ENCODE measurements at regions not wholly inside any gene's neighbourhood (a gene's known extent, or its start where the extent isn't known, plus 50 kb on each side); places are given as distances from the start of the nearest gene placed in this dataset.

DNA sequence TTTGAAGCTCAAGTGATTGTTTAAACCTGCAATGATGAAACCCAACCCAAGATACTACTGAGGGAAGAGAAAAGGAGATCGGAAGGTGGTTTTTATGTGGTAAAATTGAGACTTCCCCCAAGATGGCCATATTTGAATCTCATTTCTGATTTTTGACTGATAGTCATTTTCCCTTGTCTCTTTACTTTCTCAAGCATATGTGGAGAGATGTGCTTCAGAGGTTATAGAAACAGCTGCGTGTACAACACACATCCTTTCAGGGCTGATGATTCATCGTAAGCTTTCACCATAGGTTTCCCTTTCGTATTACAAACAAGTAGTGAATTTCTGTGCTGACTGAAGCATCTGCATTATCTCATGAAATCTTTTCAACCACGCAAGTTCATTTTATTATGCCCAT, 276.2 kb downstream of the EMP1 start:
- TF ChIP-seq, protein P1, sequence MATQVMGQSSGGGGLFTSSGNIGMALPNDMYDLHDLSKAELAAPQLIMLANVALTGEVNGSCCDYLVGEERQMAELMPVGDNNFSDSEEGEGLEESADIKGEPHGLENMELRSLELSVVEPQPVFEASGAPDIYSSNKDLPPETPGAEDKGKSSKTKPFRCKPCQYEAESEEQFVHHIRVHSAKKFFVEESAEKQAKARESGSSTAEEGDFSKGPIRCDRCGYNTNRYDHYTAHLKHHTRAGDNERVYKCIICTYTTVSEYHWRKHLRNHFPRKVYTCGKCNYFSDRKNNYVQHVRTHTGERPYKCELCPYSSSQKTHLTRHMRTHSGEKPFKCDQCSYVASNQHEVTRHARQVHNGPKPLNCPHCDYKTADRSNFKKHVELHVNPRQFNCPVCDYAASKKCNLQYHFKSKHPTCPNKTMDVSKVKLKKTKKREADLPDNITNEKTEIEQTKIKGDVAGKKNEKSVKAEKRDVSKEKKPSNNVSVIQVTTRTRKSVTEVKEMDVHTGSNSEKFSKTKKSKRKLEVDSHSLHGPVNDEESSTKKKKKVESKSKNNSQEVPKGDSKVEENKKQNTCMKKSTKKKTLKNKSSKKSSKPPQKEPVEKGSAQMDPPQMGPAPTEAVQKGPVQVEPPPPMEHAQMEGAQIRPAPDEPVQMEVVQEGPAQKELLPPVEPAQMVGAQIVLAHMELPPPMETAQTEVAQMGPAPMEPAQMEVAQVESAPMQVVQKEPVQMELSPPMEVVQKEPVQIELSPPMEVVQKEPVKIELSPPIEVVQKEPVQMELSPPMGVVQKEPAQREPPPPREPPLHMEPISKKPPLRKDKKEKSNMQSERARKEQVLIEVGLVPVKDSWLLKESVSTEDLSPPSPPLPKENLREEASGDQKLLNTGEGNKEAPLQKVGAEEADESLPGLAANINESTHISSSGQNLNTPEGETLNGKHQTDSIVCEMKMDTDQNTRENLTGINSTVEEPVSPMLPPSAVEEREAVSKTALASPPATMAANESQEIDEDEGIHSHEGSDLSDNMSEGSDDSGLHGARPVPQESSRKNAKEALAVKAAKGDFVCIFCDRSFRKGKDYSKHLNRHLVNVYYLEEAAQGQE (IDR thresholded peaks at IDR 0.05; ENCODE audit: insufficient read depth in 1 of 2, low read depth in 2 of 2, low read length in 2 of 2), result no peak
- TF ChIP-seq POLR2AphosphoS5 (IDR thresholded peaks at IDR 0.05; ENCODE audit: low read depth, low read length) (no peak), TAF1 (IDR thresholded peaks at IDR 0.05; ENCODE audit: borderline replicate concordance, insufficient read depth, low read length) (no peak), SIN3A (IDR thresholded peaks at IDR 0.05; ENCODE audit: borderline replicate concordance, insufficient read depth, low read length) (no peak), FOXP2 (optimal IDR thresholded peaks at IDR 0.05; ENCODE audit: borderline replicate concordance, extremely low read depth, extremely low read length, insufficient read depth) (no peak)

DNA sequence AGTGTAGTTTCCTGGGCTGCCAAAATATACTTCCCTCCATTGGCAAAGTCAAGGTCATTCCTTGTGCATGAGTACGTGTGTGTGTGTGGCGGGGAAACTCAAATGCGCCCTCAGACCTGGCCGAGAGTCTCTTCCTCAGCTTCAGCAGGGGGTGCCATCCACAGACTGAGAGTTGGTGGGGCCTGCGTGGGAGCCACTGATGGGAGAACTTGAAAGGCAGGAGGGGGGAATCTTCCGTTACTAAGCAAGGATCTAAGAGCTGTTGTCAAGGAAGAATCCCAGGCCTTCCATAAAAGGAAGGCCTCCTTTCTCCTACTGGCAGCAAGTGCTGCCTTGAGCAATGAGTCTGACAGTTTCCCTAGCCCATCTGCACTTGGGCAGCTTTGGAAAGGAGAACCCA, 274.9 kb downstream of the EMP1 start:
- TF ChIP-seq SIN3A (IDR thresholded peaks at IDR 0.05; ENCODE audit: borderline replicate concordance, insufficient read depth, low read length) (no peak), POLR2AphosphoS5 (IDR thresholded peaks at IDR 0.05; ENCODE audit: low read depth, low read length) (no peak), FOXP2 (optimal IDR thresholded peaks at IDR 0.05; ENCODE audit: borderline replicate concordance, extremely low read depth, extremely low read length, insufficient read depth) (no peak)
- TF ChIP-seq, protein P1 (IDR thresholded peaks at IDR 0.05; ENCODE audit: insufficient read depth in 1 of 2, low read depth in 2 of 2, low read length in 2 of 2), result no peak

DNA sequence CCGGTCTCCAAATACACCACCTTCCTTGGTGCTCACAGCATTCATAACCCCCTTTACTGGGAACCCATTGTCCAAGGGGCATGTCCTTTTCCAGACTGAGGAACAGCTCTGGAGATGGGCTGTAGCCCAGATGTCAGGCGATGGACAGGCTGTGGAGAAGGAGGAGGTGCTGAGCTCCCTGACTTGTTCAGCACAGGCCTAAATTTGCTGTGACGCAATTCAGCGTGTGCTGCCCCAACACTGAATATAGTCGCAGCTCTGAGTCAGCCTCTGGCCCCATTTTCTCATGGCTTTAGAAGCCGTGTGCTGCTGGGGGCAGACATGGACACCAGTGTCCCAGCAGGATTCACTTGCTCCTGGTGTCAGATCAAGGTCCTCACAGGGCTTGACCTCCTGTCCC, 269.1 kb downstream of the EMP1 start:
- no peak for TF ChIP-seq TAF1 (IDR thresholded peaks at IDR 0.05; ENCODE audit: borderline replicate concordance, insufficient read depth, low read length)
- TF ChIP-seq, protein P1 (IDR thresholded peaks at IDR 0.05; ENCODE audit: insufficient read depth in 1 of 2, low read depth in 2 of 2, low read length in 2 of 2), result no peak
- no peak for TF ChIP-seq POLR2AphosphoS5 (IDR thresholded peaks at IDR 0.05; ENCODE audit: low read depth, low read length)
- TF ChIP-seq FOXP2 (optimal IDR thresholded peaks at IDR 0.05; ENCODE audit: borderline replicate concordance, extremely low read depth, extremely low read length, insufficient read depth), result no peak
- TF ChIP-seq SIN3A (IDR thresholded peaks at IDR 0.05; ENCODE audit: borderline replicate concordance, insufficient read depth, low read length), result no peak

DNA sequence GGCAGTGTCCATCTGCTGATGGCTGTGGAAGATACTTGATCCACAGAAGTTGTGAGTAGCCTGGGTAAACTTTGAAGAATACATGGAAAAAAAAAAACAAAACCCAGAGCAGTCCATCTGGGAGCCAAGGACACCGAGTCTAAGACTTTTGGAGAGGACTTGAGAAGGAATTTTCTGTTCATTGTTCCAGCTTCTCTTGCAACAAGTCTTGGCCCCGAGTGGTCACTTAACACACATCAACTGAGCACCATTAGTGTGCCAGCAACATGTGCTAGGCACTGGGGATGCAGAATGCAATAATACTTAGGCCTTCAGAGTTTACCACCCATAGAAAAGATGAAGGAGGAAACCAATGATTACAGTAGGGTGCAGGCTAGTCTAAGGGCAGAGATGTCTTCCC, 266.7 kb downstream of the EMP1 start:
- TF ChIP-seq, protein P1 (IDR thresholded peaks at IDR 0.05; ENCODE audit: insufficient read depth in 1 of 2, low read depth in 2 of 2, low read length in 2 of 2), result no peak
- TF ChIP-seq SIN3A (IDR thresholded peaks at IDR 0.05; ENCODE audit: borderline replicate concordance, insufficient read depth, low read length) (no peak), FOXP2 (optimal IDR thresholded peaks at IDR 0.05; ENCODE audit: borderline replicate concordance, extremely low read depth, extremely low read length, insufficient read depth) (no peak), POLR2AphosphoS5 (IDR thresholded peaks at IDR 0.05; ENCODE audit: low read depth, low read length) (no peak), TAF1 (IDR thresholded peaks at IDR 0.05; ENCODE audit: borderline replicate concordance, insufficient read depth, low read length) (no peak)

DNA sequence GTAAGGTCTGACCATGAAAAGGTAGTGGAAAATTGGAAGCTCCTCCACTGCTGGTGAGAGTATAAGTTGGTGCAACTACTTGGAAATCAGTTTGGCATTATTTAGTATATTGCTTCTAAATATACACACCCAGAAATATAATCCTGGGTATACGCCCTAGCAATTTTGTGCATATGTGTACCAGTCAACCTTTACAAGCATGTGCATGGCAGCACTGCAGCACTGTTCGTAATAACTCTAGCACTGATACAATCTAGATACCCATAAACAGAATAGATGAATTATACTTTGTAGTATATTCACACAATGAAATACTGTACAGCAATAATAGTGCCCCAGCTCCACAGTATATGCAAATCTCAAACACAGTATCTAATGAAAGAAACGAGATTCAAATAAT, 265.9 kb downstream of the EMP1 start:
- TF ChIP-seq TAF1 (IDR thresholded peaks at IDR 0.05; ENCODE audit: borderline replicate concordance, insufficient read depth, low read length), result no peak
- TF ChIP-seq FOXP2 (optimal IDR thresholded peaks at IDR 0.05; ENCODE audit: borderline replicate concordance, extremely low read depth, extremely low read length, insufficient read depth), result no peak
- TF ChIP-seq SIN3A (IDR thresholded peaks at IDR 0.05; ENCODE audit: borderline replicate concordance, insufficient read depth, low read length), result no peak

Data from PFSK-1 (cell line).